ENCODE measurements at regions not wholly inside any gene's neighbourhood (a gene's known extent, or its start where the extent isn't known, plus 50 kb on each side); places are given as distances from the start of the nearest gene placed in this dataset.
"Not testable (repeated sequence)": the region's sequence is repeated elsewhere in the genome, so short reads cannot be mapped to it uniquely, and the experiment has no call there.

DNA sequence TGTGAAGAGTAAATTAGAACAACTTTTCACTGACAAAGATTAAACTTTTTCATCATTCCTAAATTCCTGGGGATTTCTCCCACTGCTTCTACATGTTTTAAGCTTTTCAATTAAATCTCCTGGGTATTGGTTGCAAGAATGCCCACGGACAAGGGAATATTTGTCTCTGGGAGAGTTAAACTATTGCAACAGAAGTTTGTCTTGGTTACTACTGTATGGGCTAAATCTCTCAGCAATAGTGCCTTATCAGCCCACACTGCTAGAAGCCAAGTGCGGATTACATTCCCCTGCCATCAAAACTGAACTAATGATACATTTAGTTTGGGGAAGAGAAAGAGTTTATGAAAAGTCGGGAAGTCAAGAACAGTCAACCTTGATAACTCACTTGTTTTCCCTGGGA is 528.2 kb upstream of the C9orf72 start:
- DNase-seq (ENCODE audit: low spot score): no peak

DNA sequence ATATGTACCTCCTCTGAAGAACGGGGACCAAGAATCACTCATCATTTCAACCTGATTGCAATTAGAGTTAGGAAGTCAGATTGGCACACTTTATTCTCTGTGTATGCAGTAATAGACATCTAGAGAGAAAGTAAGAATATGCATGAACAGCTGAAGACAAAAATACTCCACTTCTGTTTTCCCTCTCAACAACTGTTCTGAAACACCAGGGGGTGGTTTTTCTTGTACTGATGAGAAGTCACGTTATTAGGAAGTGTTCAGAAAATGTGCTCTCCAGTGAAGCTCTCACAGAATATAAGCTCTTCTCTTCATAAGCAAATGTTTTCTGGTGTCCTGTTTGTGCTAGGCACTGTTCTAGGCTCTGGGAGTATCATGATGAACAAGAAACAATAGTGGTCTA is 531.7 kb upstream of the C9orf72 start:
- no peak for DNase-seq (ENCODE audit: low spot score)

DNA sequence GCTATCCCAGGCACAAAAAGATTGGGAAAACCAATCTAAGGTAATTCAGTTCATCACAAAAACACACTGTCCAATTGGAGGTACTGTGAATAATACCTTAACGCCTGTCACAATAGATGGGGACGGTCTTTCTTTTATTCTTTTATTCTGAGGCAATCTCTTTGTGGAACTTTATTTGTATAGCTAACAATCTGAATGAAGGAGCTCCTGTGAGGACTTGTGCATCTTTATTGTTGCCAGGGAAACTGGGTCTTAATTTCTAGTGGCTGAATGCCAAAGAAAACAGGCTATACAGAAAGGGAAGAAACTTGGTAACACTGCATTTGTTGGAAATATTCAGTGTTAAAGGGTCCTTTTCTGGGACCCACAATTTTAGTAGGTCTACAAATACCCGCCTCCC is 546.9 kb upstream of the C9orf72 start:
- no peak for DNase-seq (ENCODE audit: low spot score)

DNA sequence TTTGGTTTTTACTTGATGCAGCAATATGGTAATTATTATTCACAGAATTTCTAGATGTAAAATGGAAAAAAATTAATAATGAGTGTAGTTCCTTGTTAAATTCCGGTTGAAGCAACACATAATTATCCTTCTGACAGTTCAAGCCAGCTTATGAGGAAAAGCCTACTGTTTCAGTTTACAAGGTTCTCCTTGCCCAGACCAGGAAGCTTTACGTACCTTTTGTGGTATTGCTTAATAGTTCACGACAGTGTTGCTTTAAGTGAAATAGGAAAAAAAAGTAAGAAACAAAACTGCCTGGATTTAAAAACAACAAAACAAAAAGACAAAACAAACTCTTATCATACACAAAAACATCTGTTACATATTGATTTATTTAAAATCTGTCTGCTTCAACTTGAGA is 547.3 kb upstream of the C9orf72 start:
- DNase-seq (ENCODE audit: low spot score): no peak

DNA sequence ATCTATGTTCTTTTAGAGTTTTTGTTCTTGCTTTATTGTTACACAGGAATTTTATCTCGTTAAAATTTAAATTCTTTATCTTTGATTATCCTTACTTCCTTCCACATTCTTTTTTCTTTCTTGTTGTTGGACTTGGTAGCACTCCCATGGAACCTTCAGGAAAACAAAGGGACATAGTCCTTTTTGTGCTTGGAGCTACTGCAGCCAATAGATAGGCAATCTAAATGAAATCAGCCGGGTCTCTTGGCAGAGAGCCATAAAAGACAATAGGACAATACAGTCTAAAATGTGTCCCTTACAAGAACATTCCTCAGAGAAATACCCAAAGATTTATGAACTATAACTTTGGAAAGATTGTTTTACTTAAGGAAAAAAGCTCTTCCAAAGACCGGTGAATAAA is 548.1 kb upstream of the C9orf72 start:
- DNase-seq (ENCODE audit: low spot score): no peak

DNA sequence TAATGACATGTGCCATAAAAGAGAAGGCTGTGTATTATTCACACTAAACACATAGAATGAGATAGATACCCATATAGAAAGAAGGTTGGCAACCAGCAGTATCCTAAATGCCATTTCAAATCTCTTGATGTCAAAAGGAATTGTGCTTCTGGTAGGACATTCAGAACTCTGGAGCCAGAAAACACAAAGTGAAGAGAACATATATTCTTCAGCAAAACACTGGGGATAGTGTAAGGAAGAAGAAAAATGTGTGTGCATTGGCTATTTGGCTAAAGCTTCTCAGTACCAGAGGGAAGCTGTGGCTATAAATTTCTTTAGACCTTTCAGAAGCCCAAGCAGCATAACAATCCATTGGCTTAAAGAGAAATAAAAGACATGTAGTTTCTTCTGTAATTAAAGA is 551.6 kb upstream of the C9orf72 start:
- no peak for DNase-seq (ENCODE audit: low spot score)

DNA sequence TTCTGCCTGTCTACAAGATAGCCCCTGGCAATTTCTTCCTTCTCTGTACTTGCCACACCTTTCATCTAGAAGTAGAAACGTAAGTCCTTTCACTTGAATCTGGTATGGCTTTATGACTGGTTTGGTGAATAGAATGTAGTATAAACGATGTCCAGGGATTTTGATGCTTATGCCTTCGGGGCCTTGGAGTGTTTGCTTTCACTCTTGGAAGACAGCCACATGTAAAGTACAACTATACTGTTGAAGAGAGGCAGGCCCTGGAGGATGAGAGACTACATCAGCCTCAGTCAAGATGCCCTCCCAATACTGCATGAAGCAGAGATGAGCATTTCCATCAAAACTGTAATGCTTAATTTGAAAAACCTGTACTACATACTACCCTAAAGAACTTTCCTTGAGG is 553.8 kb upstream of the C9orf72 start:
- DNase-seq (ENCODE audit: low spot score): no peak

DNA sequence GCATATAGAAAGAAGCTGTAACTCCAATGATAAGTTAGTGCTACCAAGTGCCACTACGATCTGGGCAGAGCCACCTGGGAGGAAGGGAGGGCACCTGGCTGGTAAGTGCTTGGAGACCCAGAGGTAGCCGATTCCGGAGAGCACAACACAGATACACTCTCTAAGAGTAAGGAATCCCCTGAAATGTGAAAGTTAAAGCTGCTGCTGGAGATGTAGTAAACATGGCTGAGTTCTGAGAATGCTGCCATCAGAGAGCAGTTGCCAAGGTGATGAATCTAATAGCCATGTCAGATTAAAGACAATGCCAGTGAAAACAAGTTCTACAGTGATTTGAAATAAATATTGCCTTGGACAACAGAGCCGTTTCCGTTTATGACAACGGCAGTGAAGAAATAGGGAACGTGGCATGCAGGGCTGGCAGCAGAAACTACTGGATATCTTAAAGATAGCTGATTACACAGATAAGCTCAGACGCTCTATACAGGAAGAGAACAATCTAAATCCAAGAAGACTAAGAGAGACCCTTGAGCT is 561.2 kb upstream of the C9orf72 start:
- DNase-seq (ENCODE audit: low spot score): no peak

DNA sequence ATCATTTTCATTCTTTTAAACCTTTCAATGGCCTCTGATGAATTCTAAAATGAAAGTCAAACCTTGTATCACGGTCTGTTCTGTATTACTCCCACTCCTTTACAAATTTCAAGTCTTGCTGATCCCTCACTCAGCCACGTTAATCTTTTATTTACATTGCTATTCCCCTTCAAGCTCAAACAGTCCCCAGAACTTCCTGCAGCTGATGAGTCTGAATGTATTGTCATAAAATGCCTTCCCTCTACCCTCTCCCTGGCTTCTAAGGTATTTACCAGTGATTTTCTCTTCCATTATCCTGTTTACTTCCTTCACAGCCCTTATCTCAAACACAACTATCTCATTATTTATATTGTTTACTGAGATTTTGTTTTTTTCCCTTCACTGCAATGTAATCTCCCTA is 562.3 kb upstream of the C9orf72 start:
- no peak for DNase-seq (ENCODE audit: low spot score)

DNA sequence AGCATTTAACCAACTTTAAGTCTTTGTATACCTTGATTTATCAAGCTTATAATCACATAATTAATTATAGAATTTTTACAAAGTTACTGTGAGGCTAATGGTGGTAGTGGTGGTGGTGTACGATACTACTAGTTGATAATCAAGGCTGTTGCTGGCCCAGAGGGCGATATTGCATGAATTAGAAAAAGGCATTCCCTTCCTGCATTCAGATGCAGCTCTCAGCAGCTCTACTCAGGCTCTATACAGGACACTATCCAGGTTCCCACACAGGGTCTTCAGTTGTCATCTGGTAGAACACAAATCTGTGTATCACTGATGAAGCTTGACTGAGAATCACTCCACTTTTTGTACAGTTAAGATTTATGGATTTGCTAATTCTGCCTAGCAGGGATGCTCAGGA is 562.8 kb upstream of the C9orf72 start:
- no peak for DNase-seq (ENCODE audit: low spot score)

DNA sequence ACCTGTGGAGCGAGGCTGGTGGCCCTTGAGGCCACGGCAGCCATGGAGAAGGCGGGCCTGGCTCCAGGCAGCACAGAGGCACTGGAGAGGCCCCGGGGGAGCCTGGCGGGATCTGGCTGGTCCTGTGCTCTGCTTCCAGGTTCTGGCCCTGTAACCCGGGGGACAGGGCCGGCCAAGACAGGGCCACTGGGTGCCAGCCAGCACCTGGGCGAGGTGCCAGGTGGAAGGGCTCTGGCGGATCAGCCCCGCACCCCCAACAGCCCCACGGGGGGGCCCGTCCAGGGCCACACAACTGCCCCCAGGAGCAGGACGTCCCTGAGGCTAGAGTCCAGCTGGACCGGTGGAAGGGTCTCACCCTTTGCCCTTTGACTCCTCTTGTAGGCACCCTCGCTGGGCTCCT is 574.1 kb upstream of the C9orf72 start:
- not testable (repeated sequence) for DNase-seq (ENCODE audit: low spot score)

DNA sequence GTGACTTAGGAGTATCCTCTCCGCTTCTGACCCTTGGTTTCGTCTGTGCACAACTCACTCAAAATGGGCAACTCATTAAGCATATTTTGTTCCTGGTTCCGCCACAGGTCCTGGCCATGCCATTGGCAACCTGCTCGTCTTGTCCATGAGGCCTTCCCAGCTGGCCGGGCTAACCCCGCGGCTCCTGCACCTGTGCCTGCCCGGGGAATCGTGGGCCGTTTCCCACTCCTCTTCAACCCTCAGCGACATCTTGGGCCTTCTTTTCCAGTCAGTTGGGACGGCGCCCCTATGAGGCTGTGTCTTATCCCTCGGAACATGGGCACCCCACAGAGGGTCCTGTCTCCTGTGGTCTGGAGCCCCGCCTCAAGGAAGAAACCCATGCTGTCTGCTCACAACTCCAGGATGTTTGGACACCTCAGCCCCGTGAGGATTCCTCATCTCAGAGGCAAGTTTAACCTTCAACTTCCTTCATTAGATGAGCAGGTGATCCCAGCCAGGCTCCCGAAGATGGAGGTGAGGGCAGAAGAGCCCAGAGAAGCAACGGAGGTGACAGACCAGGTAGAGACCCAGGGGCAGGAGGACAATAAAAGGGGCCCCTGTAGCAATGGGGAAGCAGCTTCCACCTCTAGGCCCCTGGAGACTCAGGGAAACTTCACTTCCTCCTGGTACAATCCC is 574.8 kb upstream of the C9orf72 start:
- DNase-seq (ENCODE audit: low spot score): not testable (repeated sequence)

DNA sequence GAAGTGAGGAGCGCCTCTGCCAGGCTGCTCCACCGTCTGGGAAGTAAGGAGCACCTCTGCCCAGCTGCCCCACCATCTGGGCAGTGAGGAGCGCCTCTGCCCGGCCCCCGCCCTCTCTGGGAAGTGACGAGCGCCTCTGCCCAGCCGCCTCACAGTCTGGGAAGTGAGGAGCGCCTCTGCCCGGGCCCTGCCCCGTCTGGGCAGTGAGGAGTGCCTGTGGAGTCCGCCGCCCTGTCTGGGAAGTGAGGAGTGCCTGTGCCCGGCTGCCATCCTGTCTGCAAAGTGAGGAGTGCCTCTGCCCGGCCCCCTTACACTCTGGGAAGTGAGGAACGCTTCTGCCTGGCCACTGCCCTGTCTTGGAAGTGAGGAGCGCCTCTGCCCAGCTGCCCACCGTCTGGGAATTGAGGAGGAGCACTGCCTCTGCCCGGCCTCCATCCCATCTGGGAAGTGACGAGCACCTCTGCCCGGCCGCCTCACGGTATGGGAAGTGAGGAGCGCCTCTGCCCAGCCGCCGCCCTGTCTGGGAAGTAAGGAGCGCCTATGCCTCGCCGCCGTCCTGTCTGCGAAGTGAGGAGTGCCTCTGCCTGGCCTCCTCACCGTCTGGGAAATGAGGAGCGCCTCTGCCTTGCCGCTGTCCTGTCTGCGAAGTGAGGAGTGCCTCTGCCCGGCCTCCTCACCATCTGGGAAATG is 576.2 kb upstream of the C9orf72 start:
- not testable (repeated sequence) for DNase-seq (ENCODE audit: low spot score)

DNA sequence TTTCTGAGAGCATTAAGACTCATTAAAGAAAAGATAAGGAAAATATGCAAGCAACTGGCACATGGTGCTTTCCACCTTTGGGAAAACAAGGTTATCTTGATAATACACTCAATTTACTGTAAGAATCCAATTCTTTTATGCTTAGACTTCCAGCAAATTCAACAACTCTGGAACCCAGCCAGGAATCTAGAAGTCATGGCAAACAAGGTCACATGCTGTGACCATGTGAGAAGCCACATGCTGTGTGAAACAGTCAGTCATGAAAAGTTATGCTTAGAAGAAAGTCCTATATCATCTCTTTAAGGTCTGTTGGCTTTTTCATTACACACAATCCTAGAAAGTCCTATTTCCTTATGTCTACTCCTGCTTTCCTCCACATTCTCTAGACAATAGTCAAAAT is 581.8 kb upstream of the C9orf72 start:
- no peak for DNase-seq (ENCODE audit: low spot score)

DNA sequence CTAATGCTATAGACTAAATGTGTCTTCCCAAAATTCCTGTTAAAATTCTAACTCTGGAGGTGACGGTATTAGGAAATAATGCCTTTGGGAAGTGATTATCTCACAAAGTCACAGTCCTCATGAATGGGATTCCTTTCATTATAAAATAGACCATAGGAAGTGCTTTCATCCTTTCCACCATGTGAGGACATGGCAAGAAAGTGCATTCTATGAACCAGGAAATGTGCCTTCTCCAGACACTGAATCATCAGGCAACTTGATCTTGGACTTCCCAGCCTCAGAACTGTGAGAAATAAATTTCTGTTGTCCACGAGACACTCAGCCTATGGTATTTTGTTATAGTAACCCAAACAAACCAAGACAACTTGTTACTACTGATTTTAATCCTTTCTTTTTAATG is 582.4 kb upstream of the C9orf72 start:
- DNase-seq (ENCODE audit: low spot score): no peak

DNA sequence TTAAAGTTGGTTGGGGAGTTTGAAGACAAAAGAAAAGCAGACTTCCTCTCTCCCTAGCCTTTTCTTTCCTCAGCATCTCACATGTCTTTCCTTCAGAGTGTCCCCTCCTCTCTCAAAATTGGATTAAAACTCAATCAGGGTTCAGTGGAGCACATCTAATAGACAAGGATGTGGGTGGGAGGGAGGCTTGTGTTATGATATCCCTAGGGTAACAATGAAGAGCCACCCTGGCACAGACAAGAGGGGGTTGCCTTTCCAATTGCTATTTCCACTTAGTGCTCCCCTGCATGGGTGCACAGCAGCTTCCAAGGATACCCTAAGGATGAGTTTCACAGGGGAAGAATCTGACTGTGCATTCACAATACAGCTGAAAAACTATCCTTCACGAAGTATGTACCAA is 585.2 kb upstream of the C9orf72 start:
- no peak for DNase-seq (ENCODE audit: low spot score)

DNA sequence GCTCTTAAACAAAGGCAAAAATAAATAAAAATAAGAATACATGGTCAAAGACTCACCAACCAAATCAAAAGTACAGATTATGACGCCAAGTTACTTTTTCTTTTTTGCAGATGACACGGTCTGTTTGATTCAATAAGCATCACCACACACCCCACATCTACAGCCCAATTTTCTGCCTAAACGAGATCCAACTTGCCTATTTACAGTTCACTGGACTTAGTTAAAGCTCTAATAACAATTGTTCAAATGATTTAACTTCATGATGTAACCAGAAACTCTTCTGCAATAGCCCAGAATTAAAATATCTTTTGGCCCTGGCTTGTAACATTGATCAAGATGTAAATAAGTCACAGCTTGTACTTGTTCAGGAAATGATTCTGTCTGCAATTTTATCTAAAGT is 590.3 kb upstream of the C9orf72 start:
- no peak for DNase-seq (ENCODE audit: low spot score)

DNA sequence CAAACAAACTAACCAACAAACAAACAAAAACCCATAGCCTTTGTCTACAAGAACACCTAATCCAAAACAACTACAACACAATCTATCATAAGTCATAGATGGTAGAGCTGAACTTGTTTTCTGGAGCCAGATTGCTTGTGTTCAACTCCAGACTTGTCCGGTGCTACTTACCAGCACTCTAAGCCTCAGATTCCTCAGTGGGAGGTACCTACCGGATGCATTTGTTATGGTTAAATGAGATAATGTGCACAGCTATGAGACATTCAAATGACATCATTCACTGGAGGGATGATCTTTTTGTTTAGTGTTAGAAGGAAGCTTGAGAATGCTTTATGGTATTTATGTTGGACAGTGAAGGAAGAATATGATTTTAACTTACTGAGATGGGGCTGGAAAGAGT is 592.9 kb upstream of the C9orf72 start:
- DNase-seq (ENCODE audit: low spot score): no peak

DNA sequence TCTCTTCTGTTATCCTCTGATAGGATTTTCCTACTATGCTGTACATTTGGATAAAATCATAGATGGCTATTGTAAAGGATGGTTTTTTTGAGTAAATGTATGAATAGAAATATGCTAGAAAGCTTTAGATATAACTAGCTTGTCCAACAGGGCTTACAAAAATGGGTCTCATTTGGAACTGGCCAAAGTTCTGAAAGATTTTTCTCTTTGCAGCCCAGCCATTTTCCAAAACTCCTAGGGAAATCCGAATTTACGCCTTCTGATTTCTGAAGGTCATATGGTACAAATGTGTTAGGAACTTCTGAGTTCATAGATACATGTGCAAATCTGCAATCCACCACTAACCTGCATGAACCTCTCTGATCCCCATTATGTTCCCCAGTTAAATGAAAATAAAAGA is 603.9 kb upstream of the C9orf72 start:
- no peak for DNase-seq (ENCODE audit: low spot score)

DNA sequence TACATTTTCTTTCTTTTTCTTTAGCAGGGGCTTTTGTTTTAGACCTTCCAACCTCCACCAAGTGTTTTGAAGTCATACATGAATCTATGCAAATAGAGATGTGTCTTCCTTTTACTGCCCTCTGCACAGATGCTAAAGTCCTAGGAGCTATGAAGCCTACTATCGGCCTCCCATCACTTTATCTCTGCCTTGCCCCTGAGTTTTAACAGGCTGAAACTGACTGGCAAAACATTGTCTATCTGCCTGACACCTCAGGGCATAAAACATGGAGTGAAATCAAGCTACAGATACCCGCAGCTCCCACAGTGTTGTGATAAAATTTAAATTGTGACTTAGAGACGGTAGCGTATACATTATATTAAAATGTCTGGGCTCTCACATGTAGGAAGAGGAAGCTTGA is 604.6 kb upstream of the C9orf72 start:
- no peak for DNase-seq (ENCODE audit: low spot score)

DNA sequence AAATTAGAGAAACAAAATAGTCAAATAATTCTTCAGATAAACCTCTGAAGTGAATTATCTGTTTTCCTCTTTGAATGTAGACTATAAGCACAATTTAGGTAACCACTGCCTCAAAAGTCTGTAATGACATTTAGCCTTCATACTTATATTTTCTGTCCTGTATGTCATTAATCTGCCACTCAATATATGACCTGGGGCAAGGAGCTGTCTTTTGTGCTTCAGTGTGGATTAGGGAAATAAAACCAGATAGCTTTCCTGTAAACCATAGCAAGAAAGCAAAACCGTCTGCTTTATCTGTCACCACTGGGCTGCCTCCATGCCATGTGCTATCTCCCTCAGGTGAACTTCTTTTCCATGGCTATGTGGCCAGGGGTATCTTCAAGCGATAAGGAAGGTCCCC is 606.6 kb upstream of the C9orf72 start:
- DNase-seq (ENCODE audit: low spot score): no peak

DNA sequence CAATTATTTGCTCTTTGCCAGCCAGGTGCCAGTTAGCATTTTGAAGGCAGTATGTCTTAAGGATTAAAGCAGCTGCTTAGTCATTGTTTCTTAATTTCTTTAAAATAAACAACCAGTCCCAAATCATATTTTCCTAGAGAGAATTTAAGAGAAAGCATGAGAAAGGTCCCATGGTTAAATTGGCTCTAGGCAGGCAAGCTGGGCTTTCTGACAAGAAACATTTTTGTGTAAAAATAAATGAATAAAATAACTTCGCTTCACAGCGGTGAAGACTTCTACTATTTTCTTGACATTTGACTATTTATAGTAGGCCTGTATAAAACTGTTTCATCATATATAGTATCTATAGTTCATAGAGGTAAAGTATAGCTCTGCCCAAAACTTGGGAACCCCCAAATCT is 617.7 kb upstream of the C9orf72 start:
- DNase-seq (ENCODE audit: low spot score): no peak

DNA sequence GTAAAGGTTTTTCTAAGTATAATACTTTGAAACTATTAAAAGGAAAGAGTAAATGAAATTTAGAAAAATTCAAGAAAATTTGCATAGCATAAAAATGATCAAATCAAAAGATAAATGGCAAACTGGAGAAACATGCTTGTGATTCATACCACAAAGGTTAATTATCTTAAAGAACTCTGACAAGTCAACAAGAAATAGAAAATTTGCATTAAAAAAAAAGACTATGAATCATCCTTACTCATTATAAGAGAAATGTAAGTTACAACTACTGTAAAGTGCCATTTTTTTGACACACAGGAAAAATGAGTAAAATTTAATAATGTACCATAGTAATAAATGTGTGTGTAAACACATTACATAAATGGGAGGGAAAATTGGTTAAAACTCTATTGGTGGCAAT is 624.4 kb upstream of the C9orf72 start:
- DNase-seq (ENCODE audit: low spot score): no peak

DNA sequence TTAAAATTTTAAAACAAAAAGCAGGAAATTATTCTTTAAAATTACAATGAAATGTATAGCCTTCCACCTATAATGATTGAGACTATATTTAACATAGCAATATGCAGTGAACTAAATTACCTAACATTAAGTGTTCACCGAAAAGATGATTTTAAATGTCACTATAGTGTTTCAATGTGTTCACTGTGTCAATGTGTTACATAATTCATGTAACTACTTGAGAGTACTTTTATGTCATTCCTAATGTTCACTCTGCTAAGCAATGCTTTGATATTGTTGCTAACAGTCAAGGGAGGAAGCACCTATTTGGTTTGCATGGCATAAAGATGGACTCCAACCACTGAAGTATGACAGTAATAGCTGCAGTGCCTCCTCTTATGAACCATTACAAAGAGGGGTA is 629.8 kb upstream of the C9orf72 start:
- no peak for DNase-seq (ENCODE audit: low spot score)

Measured in left forelimb (tissue), 1 donor.